ENCODE measurements at regions not wholly inside any gene's neighbourhood (a gene's known extent, or its start where the extent isn't known, plus 50 kb on each side); places are given as distances from the start of the nearest gene placed in this dataset.
A peak's percentile ranks its signal among the peaks of the same experiment; 100 is the strongest.

GRCh38 chr9:91040371-91041215 lies 239.0 kb downstream of the SYK start:
- DNase-seq (ENCODE audit: low spot score) = no peak

GRCh38 chr9:91042024-91042423 lies 240.4 kb downstream of the SYK start:
- DNase-seq (ENCODE audit: low spot score) = no peak

- DNase-seq (ENCODE audit: low spot score) = no peak
Measured at GRCh38 chr9:91042541-91042940, 240.9 kb downstream of the SYK start.

- no peak for DNase-seq (ENCODE audit: low spot score)
Measured at GRCh38 chr9:91043056-91043810, 241.6 kb downstream of the SYK start.

- no peak for DNase-seq (ENCODE audit: low spot score)
Measured at GRCh38 chr9:91043811-91044175, 242.2 kb downstream of the SYK start.

- DNase-seq (ENCODE audit: low spot score) = no peak
Measured at GRCh38 chr9:91044354-91044753, 242.7 kb downstream of the SYK start.

- DNase-seq (ENCODE audit: low spot score) = no peak
Measured at GRCh38 chr9:91045041-91045440, 243.4 kb downstream of the SYK start.

GRCh38 chr9:91047529-91047928 lies 245.9 kb downstream of the SYK start:
- no peak for DNase-seq (ENCODE audit: low spot score)

- DNase-seq (ENCODE audit: low spot score) = peak; percentile 86
Measured at GRCh38 chr9:91047993-91048607, 246.5 kb downstream of the SYK start.

GRCh38 chr9:91048749-91049148 lies 247.1 kb downstream of the SYK start:
- no peak for DNase-seq (ENCODE audit: low spot score)

GRCh38 chr9:91053824-91054223 lies 252.2 kb downstream of the SYK start:
- DNase-seq (ENCODE audit: low spot score) = no peak

GRCh38 chr9:91055845-91056244 lies 254.2 kb downstream of the SYK start:
- DNase-seq (ENCODE audit: low spot score) = no peak

- no peak for DNase-seq (ENCODE audit: low spot score)
Measured at GRCh38 chr9:91056486-91056885, 254.9 kb downstream of the SYK start.

GRCh38 chr9:91056917-91057316 lies 255.3 kb downstream of the SYK start:
- peak; percentile 31 for DNase-seq (ENCODE audit: low spot score)

GRCh38 chr9:91059713-91060112 lies 258.1 kb downstream of the SYK start:
- DNase-seq (ENCODE audit: low spot score) = peak; percentile 47

- peak; percentile 90 for DNase-seq (ENCODE audit: low spot score)
Measured at GRCh38 chr9:91060520-91061343, 259.1 kb downstream of the SYK start.

- DNase-seq (ENCODE audit: low spot score) = no peak
Measured at GRCh38 chr9:91061506-91061905, 259.9 kb downstream of the SYK start.

GRCh38 chr9:91062281-91062680 lies 260.7 kb downstream of the SYK start:
- no peak for DNase-seq (ENCODE audit: low spot score)

- no peak for DNase-seq (ENCODE audit: low spot score)
Measured at GRCh38 chr9:91063471-91063870, 261.9 kb downstream of the SYK start.

GRCh38 chr9:91065231-91066041 lies 263.8 kb downstream of the SYK start:
- no peak for DNase-seq (ENCODE audit: low spot score)

GRCh38 chr9:91066042-91066415 lies 264.4 kb downstream of the SYK start:
- DNase-seq (ENCODE audit: low spot score) = no peak
